ENCODE measurements at regions not wholly inside any gene's neighbourhood (a gene's known extent, or its start where the extent isn't known, plus 50 kb on each side); places are given as distances from the start of the nearest gene placed in this dataset.
"Not testable (repeated sequence)": the region's sequence is repeated elsewhere in the genome, so short reads cannot be mapped to it uniquely, and the experiment has no call there.

- ChIA-PET CTCF (interaction anchor here (0.9 to 14.3 kb wide), 5 partner anchors 14 to 231 kb away, joined by 4 to 223 read pairs (median 12); no protein-coding TSS in a partner anchor), POLR2A (interaction anchor here (1.0 kb wide), 1 partner anchor 24 kb away, joined by 3 read pairs; no protein-coding TSS in a partner anchor)
- H3K27ac Mint-ChIP-seq (ENCODE audit: low read depth, unreplicated experiment), result no peak overlapping the region
- no peaks in the 10 kb centered on the region for H3K4me1 Mint-ChIP-seq (ENCODE audit: insufficient read depth, unreplicated experiment)
- TF ChIP-seq, protein P1, sequence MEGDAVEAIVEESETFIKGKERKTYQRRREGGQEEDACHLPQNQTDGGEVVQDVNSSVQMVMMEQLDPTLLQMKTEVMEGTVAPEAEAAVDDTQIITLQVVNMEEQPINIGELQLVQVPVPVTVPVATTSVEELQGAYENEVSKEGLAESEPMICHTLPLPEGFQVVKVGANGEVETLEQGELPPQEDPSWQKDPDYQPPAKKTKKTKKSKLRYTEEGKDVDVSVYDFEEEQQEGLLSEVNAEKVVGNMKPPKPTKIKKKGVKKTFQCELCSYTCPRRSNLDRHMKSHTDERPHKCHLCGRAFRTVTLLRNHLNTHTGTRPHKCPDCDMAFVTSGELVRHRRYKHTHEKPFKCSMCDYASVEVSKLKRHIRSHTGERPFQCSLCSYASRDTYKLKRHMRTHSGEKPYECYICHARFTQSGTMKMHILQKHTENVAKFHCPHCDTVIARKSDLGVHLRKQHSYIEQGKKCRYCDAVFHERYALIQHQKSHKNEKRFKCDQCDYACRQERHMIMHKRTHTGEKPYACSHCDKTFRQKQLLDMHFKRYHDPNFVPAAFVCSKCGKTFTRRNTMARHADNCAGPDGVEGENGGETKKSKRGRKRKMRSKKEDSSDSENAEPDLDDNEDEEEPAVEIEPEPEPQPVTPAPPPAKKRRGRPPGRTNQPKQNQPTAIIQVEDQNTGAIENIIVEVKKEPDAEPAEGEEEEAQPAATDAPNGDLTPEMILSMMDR (IDR thresholded peaks at IDR 0.05; ENCODE audit: unreplicated experiment), result no peak
- intact Hi-C loops (cut with micrococcal nuclease), result no loop called here
- DNase-seq (ENCODE audit: unreplicated experiment), result no peak
- no peak overlapping the region for H3K4me3 Mint-ChIP-seq (ENCODE audit: unreplicated experiment)
- H3K9me3 Mint-ChIP-seq (ENCODE audit: unreplicated experiment), result no peaks in the 10 kb centered on the region
- H3K36me3 Mint-ChIP-seq (ENCODE audit: insufficient read depth, unreplicated experiment), result no peaks in the 10 kb centered on the region
- no TSS peak for BruUV-seq (replicated peaks)
- no peaks in the 10 kb centered on the region for H3K27me3 Mint-ChIP-seq (ENCODE audit: insufficient read depth, unreplicated experiment)
Measured at GRCh38 chr4:150012851-150013360, 65.3 kb upstream of the DCLK2 start.

DNA sequence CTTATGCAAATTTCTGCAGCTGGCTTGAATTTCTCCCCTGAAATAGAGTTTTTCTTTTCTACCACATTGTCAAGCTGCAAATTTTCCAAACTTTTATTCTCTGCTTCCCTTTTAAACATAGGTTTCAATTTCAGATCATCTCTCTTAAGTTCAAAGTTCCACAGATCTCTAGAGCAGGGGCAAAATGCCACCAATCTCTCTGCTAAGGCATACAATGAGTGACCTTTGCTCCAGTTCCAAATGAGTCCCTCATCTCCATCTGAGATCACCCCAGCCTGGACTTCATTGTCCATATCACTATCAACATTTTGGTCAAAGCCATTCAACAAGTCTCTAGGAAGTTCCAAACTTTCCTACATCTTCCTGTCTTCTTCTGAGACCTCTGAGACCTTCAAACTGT is 62.3 kb upstream of the DCLK2 start:
- POLR2A ChIA-PET; H3K27me3 Mint-ChIP-seq (ENCODE audit: insufficient read depth, unreplicated experiment); H3K36me3 Mint-ChIP-seq (ENCODE audit: insufficient read depth, unreplicated experiment); DNase-seq (ENCODE audit: unreplicated experiment); intact Hi-C loops (cut with micrococcal nuclease); H3K9me3 Mint-ChIP-seq (ENCODE audit: unreplicated experiment); H3K27ac Mint-ChIP-seq (ENCODE audit: low read depth, unreplicated experiment); BruUV-seq (replicated peaks); H3K4me3 Mint-ChIP-seq (ENCODE audit: unreplicated experiment); H3K4me1 Mint-ChIP-seq (ENCODE audit: insufficient read depth, unreplicated experiment): not testable (repeated sequence)
- CTCF ChIA-PET, result interaction anchor here (0.6 to 14.3 kb wide), 4 partner anchors 29 to 228 kb away, joined by 3 to 223 read pairs (median 11); no protein-coding TSS in a partner anchor

GRCh38 chr4:150016621-150017020 is 61.6 kb upstream of the DCLK2 start:
- CTCF ChIA-PET, result interaction anchor here (0.9 to 2.8 kb wide), 2 partner anchors 201 to 226 kb away, joined by 3 to 8 read pairs; no protein-coding TSS in a partner anchor
- POLR2A ChIA-PET; DNase-seq (ENCODE audit: unreplicated experiment); H3K36me3 Mint-ChIP-seq (ENCODE audit: insufficient read depth, unreplicated experiment); H3K4me3 Mint-ChIP-seq (ENCODE audit: unreplicated experiment); intact Hi-C loops (cut with micrococcal nuclease); H3K9me3 Mint-ChIP-seq (ENCODE audit: unreplicated experiment); BruUV-seq (replicated peaks); H3K4me1 Mint-ChIP-seq (ENCODE audit: insufficient read depth, unreplicated experiment); H3K27me3 Mint-ChIP-seq (ENCODE audit: insufficient read depth, unreplicated experiment); H3K27ac Mint-ChIP-seq (ENCODE audit: low read depth, unreplicated experiment): not testable (repeated sequence)

DNA sequence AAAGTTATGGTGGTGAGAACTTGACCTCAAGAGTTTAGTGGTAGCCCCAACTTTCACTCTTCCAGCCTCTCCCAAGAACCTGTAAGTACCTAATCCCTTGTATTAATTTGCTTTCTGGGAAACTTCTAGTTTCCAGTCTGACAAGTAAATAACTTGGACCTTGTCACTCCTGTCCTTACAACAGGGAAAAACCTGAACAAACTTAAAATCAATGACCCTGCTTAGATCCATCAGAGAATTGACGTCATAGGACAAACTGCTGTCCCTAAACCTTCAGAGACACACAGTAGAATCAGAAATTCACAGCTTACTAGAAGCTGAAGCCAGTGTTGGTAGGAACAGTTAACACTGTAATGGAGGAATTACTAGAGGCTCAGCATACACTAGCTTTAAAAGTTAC is 60.0 kb upstream of the DCLK2 start:
- no peak for DNase-seq (ENCODE audit: unreplicated experiment)
- H3K36me3 Mint-ChIP-seq (ENCODE audit: insufficient read depth, unreplicated experiment), result no peaks in the 10 kb centered on the region
- TF ChIP-seq, protein P1 (IDR thresholded peaks at IDR 0.05; ENCODE audit: unreplicated experiment), result no peak
- H3K27me3 Mint-ChIP-seq (ENCODE audit: insufficient read depth, unreplicated experiment), result no peaks in the 10 kb centered on the region
- no TSS peak for BruUV-seq (replicated peaks)
- CTCF ChIA-PET, result interaction anchor here (2.5 to 2.8 kb wide), 2 partner anchors 8 to 224 kb away, joined by 8 to 11 read pairs; no protein-coding TSS in a partner anchor
- intact Hi-C loops (cut with micrococcal nuclease), result no loop called here
- no peak overlapping the region for H3K27ac Mint-ChIP-seq (ENCODE audit: low read depth, unreplicated experiment)
- no peaks in the 10 kb centered on the region for H3K4me1 Mint-ChIP-seq (ENCODE audit: insufficient read depth, unreplicated experiment)
- POLR2A ChIA-PET, result no interaction called here
- no peaks in the 10 kb centered on the region for H3K9me3 Mint-ChIP-seq (ENCODE audit: unreplicated experiment)
- H3K4me3 Mint-ChIP-seq (ENCODE audit: unreplicated experiment), result no peak overlapping the region

DNA sequence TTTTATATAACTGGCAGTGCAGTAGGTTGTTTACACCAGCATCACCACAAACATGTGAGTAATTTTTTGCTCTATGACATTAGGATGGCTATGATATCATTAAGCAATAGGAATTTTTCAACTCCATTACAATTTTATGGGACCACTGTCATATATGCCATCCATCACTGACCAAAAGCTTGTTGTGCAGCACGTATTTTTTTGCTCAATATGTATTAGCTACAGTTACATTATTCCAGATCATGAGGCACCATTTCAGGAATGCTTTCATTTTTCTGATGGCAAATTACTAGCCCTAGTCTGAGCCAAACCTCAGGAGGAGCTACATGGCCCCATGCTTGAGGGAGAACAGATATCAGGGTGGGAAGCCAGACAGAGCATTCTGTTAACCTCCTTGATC is 56.8 kb upstream of the DCLK2 start:
- peaks cover 6% of the 10 kb centered on the region for H3K36me3 Mint-ChIP-seq (ENCODE audit: insufficient read depth, unreplicated experiment)
- no peaks in the 10 kb centered on the region for H3K4me1 Mint-ChIP-seq (ENCODE audit: insufficient read depth, unreplicated experiment)
- no peak for DNase-seq (ENCODE audit: unreplicated experiment)
- ChIA-PET CTCF (interaction anchor here (1.2 to 3.4 kb wide), 4 partner anchors 10 to 222 kb away, joined by 4 to 17 read pairs (median 8); no protein-coding TSS in a partner anchor), POLR2A (interaction anchor here (0.8 kb wide), 1 partner anchor 16 kb away, joined by 5 read pairs; no protein-coding TSS in a partner anchor)
- H3K27ac Mint-ChIP-seq (ENCODE audit: low read depth, unreplicated experiment), result no peak overlapping the region
- intact Hi-C loops (cut with micrococcal nuclease), result no loop called here
- BruUV-seq (replicated peaks), result no TSS peak
- H3K27me3 Mint-ChIP-seq (ENCODE audit: insufficient read depth, unreplicated experiment), result no peaks in the 10 kb centered on the region
- H3K4me3 Mint-ChIP-seq (ENCODE audit: unreplicated experiment), result no peak overlapping the region
- no peaks in the 10 kb centered on the region for H3K9me3 Mint-ChIP-seq (ENCODE audit: unreplicated experiment)
- TF ChIP-seq, protein P1 (IDR thresholded peaks at IDR 0.05; ENCODE audit: unreplicated experiment), result no peak

Measured in MCF 10A (cell line).